HEK293T (cell line): ENCODE measurements at regions not wholly inside any gene's neighbourhood (a gene's known extent, or its start where the extent isn't known, plus 50 kb on each side); places are given as distances from the start of the nearest gene placed in this dataset.

Experiments used
- BHLHE40 ChIP-seq: fragments of 450-650 bp; IDR thresholded peaks from 2 replicates; pipeline ENCODE4 v1.6.1; 2016; ENCODE audit warnings: mild to moderate bottlenecking, moderate library complexity, borderline replicate concordance
- CTBP1 ChIP-seq: fragments of 450-650 bp; IDR thresholded peaks from 2 replicates; pipeline ENCODE4 v1.6.1; 2016; ENCODE audit warnings: borderline replicate concordance
- ELF4 ChIP-seq: fragments of 450-650 bp; IDR thresholded peaks from 2 replicates; pipeline ENCODE4 v1.6.1; 2017; ENCODE audit warnings: antibody characterized with exemption
- HDGF ChIP-seq: fragments of 450-650 bp; IDR thresholded peaks from 2 replicates; pipeline ENCODE4 v1.6.1; 2017; ENCODE audit warnings: antibody characterized with exemption, borderline replicate concordance
- SP1 ChIP-seq: fragments of 450-650 bp; IDR thresholded peaks from 2 replicates; pipeline ENCODE4 v1.6.1; 2017

GRCh38 chr2:88808083-88808482 is 116.6 kb downstream of the RPIA start:
- TF ChIP-seq ELF4: no peak
- TF ChIP-seq HDGF: no peak
- TF ChIP-seq CTBP1: no peak
- no peak for TF ChIP-seq BHLHE40
- TF ChIP-seq SP1: no peak
